DMS79 (cell line): ENCODE measurements at regions not wholly inside any gene's neighbourhood (a gene's known extent, or its start where the extent isn't known, plus 50 kb on each side); places are given as distances from the start of the nearest gene placed in this dataset.
"Not testable (repeated sequence)": the region's sequence is repeated elsewhere in the genome, so short reads cannot be mapped to it uniquely, and the experiment has no call there.

Source experiments
- DNase-seq: peaks from one replicate; lab custom pipeline; 2025; lab: John Stamatoyannopoulos, UW

DNA sequence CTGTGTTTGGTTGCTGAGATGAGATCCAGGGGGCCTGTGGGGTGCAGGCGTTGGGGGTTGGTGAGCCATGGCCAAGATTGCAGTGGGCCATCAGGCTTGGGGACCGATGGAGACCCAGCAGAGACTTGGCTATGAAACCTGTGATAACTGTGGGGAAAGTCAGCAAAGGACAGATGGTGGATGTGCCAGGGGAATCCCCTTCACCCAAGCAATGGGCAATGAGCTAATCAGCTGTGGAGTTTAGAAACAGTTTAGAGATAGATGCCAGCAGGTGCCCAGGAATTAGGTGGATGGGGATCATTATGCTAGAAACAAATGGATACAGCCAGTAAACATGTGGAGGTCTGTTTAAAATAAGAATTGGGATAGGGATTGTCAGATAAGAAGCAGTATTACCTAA lies 151.4 kb upstream of the FERD3L start:
- no peak for DNase-seq

DNA sequence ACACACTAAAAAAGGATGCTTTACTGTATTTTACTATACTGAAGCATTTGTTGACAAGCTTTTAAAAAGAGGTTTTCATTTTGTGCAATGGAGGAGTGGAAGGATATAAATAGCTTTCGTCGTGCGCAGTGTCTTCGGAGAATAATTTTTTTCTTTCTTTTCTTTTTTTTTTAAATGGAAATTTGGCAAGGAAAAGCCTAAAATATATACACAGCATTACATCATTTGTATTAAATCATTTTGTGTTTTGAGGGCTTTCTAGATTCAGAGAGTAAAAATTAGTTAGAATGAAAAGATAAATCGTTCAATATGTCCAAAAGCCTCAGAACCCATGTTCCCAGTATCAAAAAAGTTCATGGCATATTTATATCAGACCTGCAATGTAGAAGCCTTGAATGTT lies 150.2 kb upstream of the FERD3L start:
- no peak for DNase-seq

DNA sequence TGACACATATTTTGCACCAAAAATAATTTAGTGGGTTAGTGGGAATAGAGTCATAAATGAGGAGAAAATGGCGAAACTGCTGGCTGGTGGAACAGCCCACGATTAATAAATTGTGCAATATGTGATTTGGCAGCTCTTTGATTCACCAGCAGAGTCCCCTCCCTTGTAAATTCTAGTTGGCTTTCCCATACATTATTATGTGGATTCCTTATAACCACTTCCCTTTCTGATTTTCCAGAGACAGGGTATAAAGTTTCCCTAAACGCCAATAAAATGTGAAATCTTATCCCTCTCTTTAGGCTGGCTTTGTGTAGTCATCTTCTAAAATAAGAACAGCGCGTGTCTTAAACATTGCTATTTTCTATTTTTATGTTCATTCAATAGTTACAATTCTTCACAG lies 149.4 kb upstream of the FERD3L start:
- DNase-seq, result no peak

GRCh38 chr7:19293431-19293830 lies 148.2 kb upstream of the FERD3L start:
- no peak for DNase-seq

GRCh38 chr7:19290968-19291367 lies 145.7 kb upstream of the FERD3L start:
- no peak for DNase-seq

GRCh38 chr7:19290066-19290465 lies 144.8 kb upstream of the FERD3L start:
- no peak for DNase-seq

GRCh38 chr7:19284596-19285300 lies 139.5 kb upstream of the FERD3L start:
- DNase-seq, result no peak

DNA sequence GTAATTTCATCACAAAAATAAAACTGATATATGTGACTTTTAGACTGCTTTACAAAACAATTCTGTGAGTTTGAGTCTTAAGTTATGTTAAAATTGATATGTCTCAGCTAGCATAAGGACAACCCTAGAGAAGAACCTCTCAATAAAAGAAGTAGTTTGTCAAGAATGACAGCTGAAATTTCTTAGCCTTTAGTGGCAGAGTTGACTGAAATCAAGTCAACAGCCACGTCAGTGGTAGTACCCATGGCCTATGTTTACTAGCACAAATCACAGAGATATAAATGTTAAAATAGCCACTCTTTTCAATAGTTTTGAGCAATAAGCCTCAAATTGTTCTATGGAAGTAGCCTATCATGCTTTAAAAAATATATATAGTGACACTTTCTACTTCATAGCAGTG lies 138.9 kb upstream of the FERD3L start:
- DNase-seq, result no peak

GRCh38 chr7:19275000-19275399 lies 129.8 kb upstream of the FERD3L start:
- no peak for DNase-seq

DNA sequence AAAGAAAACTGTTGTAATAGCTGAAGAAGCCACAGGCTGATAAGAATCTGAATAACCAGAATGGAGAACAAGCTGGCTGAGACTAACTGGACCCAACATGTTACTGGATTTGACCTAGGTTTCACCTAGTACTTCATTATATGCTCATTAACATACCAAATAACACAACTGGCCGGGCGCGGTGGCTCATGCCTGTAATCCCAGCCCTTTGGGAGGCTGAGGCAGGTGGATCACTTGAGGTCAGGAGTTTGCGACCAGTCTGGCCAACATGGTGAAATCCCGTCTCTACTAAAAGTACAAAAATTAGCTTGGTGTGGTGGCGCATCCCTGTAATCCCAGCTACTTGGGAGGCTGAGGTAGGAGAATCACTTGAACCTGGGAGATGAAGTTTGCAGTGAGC lies 127.1 kb upstream of the FERD3L start:
- not testable (repeated sequence) for DNase-seq

- no peak for DNase-seq
These were observed 124.1 kb upstream of the FERD3L start for GRCh38 chr7:19269301-19269700.

DNA sequence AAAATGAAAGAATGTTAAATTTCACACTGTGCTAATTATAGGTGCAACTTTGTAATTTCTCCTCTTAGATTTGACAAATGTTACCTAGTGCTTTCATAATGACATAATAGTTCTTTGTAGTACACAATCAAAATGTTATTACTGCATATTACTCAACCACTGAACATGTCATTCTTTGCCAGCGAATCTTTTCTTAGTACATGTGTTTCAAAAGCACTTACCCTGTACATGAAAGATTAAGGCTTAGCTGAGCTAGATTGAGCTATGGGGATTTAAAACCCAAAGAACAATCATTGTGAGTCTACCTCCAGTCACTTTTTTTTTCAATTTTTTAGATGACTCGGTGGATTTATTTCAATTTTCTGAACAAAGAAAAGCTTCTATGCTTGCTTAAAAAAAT lies 123.5 kb upstream of the FERD3L start:
- DNase-seq, result no peak

GRCh38 chr7:19262826-19263225 lies 117.6 kb upstream of the FERD3L start:
- DNase-seq, result no peak

- DNase-seq, result no peak
These were observed 104.1 kb upstream of the FERD3L start for GRCh38 chr7:19249281-19249680.

- no peak for DNase-seq
These were observed 103.5 kb upstream of the FERD3L start for GRCh38 chr7:19248681-19249080.

DNA sequence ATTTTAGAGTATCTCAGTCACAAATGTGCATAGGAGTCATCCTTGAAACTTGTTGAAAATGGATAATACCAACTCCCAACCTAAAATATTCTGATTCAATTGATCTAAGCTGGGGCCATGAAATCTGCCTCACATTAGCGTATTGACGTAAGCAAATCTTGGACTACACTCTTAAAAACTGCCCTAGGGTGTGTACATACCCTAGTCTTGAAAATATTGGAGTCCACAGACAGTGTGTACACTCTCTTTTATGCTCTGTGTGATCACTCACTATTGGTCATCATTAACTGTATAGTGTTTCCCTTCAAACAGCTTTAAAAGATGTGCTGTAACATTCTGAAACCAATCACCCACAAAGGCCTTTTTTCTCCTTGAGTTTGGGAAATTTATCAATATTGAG lies 102.9 kb upstream of the FERD3L start:
- no peak for DNase-seq

- DNase-seq, result no peak
These were observed 101.8 kb upstream of the FERD3L start for GRCh38 chr7:19247017-19247416.

GRCh38 chr7:19242246-19242645 lies 97.0 kb upstream of the FERD3L start:
- no peak for DNase-seq

DNA sequence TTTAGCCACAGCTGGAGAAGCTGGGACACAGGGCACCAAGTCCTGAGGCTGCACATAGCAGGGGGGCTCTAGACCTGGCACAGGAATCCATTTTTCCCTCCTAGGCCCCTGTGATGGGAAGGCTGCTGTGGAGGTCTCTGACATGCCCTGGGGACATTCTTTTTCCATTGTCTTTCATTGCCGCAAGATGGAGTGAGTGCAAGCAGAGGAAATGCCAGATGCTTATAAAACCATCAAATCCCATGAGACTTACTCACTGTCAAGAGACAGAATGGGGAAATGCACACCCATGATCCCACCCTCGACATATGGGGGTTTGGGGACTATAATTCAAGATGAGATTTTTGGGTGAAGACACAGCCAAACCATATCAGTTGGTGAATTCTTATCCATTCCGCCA lies 94.7 kb upstream of the FERD3L start:
- DNase-seq, result no peak

- no peak for DNase-seq
These were observed 90.5 kb upstream of the FERD3L start for GRCh38 chr7:19235680-19236079.

- no peak for DNase-seq
These were observed 79.7 kb upstream of the FERD3L start for GRCh38 chr7:19224951-19225350.

DNA sequence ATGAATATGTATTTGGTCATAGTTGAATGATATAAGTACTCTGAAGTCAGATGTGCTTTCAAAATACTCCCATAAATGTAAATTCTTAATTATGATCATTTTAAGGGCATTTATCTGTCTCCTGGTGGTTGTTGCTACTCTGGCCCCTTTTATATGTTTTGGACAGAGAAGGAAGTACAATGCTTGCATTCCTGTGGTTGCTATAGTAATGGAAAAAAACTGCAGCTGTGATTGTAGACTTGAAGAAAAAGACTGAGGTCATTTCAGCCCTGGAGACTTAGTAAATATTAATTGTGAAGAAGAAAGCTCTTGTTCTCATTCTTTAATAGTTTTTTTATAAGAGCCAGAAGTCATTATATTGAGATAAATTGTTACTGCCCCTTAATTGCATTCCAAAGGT lies 70.2 kb upstream of the FERD3L start:
- no peak for DNase-seq

DNA sequence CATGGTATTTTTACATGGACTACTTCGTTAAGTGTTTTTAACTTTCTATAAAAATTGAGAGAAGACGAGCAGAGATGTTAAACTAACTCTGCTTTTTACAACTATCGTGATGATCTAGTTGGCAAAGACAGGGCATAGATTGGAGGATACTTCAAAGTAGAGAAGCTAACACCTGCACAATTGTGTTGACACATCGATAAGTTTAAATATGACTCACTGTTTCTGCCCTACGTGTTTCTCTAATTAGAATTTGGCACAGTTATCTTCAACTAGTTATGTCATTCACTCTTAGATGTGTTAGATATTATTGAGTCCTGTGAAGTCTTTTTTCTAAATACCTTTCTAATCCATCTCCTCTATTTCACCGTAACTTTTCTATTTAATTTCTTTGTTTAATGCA lies 68.5 kb upstream of the FERD3L start:
- no peak for DNase-seq

- no peak for DNase-seq
These were observed 65.7 kb upstream of the FERD3L start for GRCh38 chr7:19210893-19211413.
